GM10248 (cell line): ENCODE measurements at regions not wholly inside any gene's neighbourhood (a gene's known extent, or its start where the extent isn't known, plus 50 kb on each side); places are given as distances from the start of the nearest gene placed in this dataset.

Source experiments
- CTCF ChIA-PET: fragments of 300-600 bp; sonication (Branson Sonifier 250); formaldehyde crosslinking; extraction: SDS; loops from one replicate; lab custom pipeline; 2021; ENCODE audit warnings: antibody characterized with exemption; lab: Yijun Ruan, JAX
- POLR2A ChIA-PET: fragments of 350-650 bp; sonication (Branson Sonifier 250); formaldehyde crosslinking; extraction: SDS; loops from one replicate; lab custom pipeline; 2020; ENCODE audit warnings: antibody characterized with exemption; lab: Yijun Ruan, JAX
- DNase-seq: peaks from one replicate; pipeline ENCODE4 v3.0.0; 2012; ENCODE audit errors: extremely low spot score
- TF ChIP-seq, protein P1 (sequence below): IDR thresholded peaks from 2 replicates; pipeline ENCODE4 v1.5.1; 2012; ENCODE audit warnings: mild to moderate bottlenecking, low read depth; ENCODE audit errors: extremely low read depth, missing control alignments, control extremely low read depth

DNA sequence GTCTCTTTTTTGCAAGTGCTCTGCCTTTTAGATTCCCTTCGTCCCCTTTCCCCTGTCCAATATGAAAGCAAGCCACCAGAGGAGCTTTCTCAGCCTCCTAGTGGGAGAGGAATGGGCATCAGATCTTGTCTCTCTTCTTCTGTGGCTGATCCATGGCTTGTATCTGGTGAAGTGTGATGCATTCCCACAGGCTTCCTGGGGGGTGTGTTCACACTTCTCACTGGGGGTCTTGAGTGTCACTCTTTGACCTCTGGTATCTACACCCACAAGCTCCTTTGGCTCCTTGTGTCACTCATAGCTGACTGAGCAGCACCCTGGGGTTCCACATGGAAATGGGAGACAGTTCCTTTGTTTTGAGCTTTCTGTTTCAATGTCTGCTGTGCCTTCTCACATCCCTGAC lies 411.5 kb downstream of the GADD45G start:
- TF ChIP-seq, protein P1, sequence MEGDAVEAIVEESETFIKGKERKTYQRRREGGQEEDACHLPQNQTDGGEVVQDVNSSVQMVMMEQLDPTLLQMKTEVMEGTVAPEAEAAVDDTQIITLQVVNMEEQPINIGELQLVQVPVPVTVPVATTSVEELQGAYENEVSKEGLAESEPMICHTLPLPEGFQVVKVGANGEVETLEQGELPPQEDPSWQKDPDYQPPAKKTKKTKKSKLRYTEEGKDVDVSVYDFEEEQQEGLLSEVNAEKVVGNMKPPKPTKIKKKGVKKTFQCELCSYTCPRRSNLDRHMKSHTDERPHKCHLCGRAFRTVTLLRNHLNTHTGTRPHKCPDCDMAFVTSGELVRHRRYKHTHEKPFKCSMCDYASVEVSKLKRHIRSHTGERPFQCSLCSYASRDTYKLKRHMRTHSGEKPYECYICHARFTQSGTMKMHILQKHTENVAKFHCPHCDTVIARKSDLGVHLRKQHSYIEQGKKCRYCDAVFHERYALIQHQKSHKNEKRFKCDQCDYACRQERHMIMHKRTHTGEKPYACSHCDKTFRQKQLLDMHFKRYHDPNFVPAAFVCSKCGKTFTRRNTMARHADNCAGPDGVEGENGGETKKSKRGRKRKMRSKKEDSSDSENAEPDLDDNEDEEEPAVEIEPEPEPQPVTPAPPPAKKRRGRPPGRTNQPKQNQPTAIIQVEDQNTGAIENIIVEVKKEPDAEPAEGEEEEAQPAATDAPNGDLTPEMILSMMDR = no peak
- CTCF ChIA-PET = interaction anchor here (1.0 to 1.2 kb wide), 3 partner anchors 11 to 415 kb away, joined by 3 to 5 read pairs (median 4); no protein-coding TSS in a partner anchor

DNA sequence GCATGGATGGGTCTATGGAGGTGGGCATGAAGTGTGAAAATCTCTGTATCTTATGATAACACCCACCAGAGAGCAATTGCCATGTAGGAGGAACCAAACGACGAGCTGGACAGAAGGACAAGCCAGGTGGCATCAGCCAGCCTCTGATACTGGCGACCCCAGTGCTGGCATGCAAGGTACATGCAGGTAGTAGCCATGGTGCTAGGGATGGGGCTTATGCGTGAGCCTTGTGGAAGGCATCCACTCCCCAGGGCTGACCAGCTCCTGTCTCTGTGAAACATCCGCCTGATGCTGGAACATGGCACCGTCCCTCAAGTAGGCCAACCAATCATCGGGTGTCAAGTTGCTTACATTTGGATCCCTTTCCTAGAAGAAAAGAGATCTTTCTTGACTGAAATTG lies 412.9 kb downstream of the GADD45G start:
- ChIA-PET POLR2A (no interaction called here), CTCF (no interaction called here)
- no peak for DNase-seq
- TF ChIP-seq, protein P1 = no peak

More for the DNA sequence above, 411.5 kb downstream of the GADD45G start:
- no peak for DNase-seq
- POLR2A ChIA-PET = no interaction called here

DNA sequence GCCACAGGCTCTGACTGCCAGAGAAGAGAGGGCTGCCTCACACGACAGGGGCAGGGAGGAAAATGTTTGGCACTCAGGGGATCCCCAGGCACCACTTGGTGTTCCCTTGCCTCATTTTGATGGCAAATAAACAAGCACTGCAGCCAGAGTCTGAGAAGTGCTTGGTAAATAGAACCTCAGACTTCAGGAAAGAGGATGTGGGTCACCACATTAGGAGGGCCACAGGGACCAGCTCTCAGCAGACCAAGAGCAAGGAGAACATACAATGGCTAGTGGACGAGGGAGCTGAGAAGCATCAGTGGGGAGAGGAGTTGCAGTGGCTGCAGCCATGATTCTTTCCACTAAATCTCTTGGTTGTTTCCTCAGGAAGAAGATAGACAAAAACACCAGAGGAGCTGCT lies 413.9 kb downstream of the GADD45G start:
- TF ChIP-seq, protein P1 = no peak
- CTCF ChIA-PET = no interaction called here
- POLR2A ChIA-PET = no interaction called here
- DNase-seq = no peak

DNA sequence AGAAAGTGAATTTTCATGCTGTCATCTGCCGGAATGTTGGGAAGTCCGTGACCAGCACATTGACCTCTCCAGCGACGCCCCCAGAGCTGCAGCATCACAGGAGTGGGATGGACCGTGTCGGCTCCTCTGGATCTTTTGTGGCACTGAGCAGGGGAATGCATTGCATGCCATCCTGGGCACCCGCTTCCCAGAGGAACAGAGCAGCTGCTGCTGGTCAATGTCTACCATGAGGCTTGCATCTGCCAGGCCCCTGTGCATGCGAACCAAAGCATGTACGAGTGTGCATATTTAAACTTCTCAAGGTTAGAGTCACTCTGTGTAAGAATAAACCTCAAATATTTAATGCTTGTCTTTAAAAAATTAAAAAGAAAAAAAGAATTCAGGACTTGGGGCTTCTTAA lies 414.8 kb downstream of the GADD45G start:
- TF ChIP-seq, protein P1 = no peak
- POLR2A ChIA-PET = no interaction called here
- CTCF ChIA-PET = no interaction called here
- no peak for DNase-seq

DNA sequence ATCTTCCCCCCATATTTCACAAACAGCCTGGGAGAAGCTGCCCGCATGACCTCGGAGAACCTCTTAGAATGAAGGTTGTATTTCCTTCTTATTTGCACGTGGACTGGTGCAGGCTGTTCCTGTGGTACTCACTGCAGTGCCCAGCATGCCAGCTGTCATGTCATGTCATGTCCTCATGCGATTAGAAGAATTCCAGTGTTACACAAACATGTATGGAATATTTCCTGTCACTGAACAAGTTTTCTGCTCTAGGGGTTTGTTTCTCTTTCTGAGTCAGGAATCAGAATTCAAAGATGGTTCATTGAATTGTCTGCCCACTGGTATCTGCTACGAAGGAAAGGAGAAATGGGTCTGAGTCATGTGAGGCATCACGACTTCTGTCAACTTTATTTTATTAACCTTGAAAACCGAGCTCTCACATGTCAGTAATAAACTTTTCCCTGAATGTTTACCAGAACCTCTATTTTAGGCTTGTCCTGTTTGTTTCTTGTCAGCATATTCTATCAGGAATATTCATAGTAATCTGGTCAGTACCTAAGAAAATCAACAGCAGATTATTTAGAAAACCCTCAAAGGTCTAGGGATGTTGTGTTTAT lies 415.6 kb downstream of the GADD45G start:
- TF ChIP-seq, protein P1 = no peak
- DNase-seq = no peak
- POLR2A ChIA-PET = no interaction called here
- CTCF ChIA-PET = no interaction called here

DNA sequence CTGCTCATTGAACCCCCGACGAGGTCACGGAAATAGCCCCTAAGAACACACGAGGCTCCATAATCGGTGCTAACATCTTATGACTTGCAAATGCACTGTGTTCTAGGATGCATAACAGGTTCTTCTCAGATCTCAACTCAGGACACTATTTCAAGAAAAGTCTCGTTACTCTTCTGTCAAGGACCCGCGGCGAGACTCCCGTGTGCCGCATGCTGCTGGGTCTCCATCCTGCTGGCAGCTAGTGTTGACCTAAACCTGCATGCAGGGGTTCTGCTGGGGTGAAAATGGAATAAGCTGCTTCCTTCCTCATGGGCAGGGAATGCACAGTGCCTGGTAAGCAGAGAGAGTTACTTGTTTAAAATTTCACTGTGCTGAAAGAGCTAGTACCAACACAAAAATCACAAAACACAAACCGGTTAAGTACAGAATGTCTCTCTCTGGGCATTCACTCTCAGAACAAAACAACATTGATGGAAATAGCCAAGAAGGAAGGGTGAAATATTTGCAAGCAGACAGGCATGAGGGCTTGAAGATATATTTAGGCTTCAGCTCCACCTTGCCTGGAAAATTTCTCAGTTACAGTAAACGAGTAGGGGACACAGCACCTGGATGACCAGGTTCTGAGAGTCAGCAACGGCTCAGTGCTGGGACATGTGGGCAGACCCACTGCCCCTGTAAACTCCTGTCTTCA lies 416.5 kb downstream of the GADD45G start:
- TF ChIP-seq, protein P1 = no peak
- ChIA-PET CTCF (interaction anchor here (0.9 kb wide), 1 partner anchor 9 kb away, joined by 3 read pairs; no protein-coding TSS in a partner anchor), POLR2A (no interaction called here)
- DNase-seq = no peak
